Calu3 (cell line): ENCODE measurements at regions not wholly inside any gene's neighbourhood (a gene's known extent, or its start where the extent isn't known, plus 50 kb on each side); places are given as distances from the start of the nearest gene placed in this dataset.

Experiments
- BruUV-seq: library from RNA; stranded (reverse); fragments of 400-500 nt; replicated peaks from 2 replicates; lab custom pipeline; 2021; lab: Mats Ljungman, UMichigan
- CTCF ChIA-PET: fragments of 300-600 bp; sonication (Branson Sonifier 250); formaldehyde crosslinking; loops from one replicate; lab custom pipeline; 2022; ENCODE audit warnings: antibody characterized with exemption; lab: Charles Lee
- DNase-seq: peaks from one replicate; pipeline ENCODE4 v3.0.0; 2022
- H3K27ac Mint-ChIP-seq: one replicate; pipeline ENCODE4 v1.8.0; 2022; ENCODE audit warnings: mixed read lengths; ENCODE audit not compliant: unreplicated experiment
- H3K27me3 Mint-ChIP-seq: one replicate; pipeline ENCODE4 v1.8.0; 2022; ENCODE audit warnings: mixed read lengths; ENCODE audit not compliant: unreplicated experiment
- H3K36me3 Mint-ChIP-seq: one replicate; pipeline ENCODE4 v1.8.0; 2022; ENCODE audit warnings: mild to moderate bottlenecking, moderate library complexity, mixed read lengths; ENCODE audit not compliant: insufficient read depth, unreplicated experiment
- H3K4me1 Mint-ChIP-seq: one replicate; pipeline ENCODE4 v1.8.0; 2022; ENCODE audit warnings: mild to moderate bottlenecking, low read depth, mixed read lengths; ENCODE audit not compliant: unreplicated experiment
- H3K4me3 Mint-ChIP-seq: one replicate; pipeline ENCODE4 v1.8.0; 2022; ENCODE audit warnings: mild to moderate bottlenecking, low read depth, moderate library complexity, mixed read lengths; ENCODE audit not compliant: unreplicated experiment
- H3K9me3 Mint-ChIP-seq: one replicate; pipeline ENCODE4 v1.8.0; 2022; ENCODE audit warnings: low read depth, mixed read lengths; ENCODE audit not compliant: unreplicated experiment
- intact Hi-C: fragments of 100-400 bp; cut with micrococcal nuclease; formaldehyde crosslinking; loops from one replicate; pipeline ENCODE4 v1.10.0; 2022; ENCODE audit not compliant: unreplicated experiment
- TF ChIP-seq, protein P1 (sequence below): fragments of 200-600 bp; IDR thresholded peaks from one replicate; pipeline ENCODE4 v1.8.0; 2022; ENCODE audit warnings: antibody characterized with exemption; ENCODE audit not compliant: unreplicated experiment

DNA sequence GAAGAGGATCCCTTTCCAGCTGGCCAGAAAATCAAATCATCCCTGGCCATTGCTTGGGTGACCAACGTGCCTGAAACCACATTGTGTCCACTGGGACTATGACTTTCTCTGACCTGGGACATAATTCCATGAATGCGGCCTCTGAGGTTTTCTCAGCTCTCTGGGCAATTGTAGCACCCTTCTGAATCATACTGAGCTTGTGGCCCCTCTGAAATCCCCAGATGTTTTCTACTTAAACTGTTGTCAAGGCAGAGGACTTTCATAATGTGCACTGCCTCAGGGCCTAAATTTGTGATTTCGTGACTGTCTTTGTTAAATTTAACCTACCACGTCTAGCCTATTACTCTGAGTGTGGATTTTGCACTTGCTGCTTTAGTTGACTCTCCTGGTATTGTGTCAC lies 321.1 kb upstream of the PLET1 start:
- Mint-ChIP-seq H3K9me3 (no peaks in the 10 kb centered on the region), H3K4me3 (no peak overlapping the region), H3K4me1 (no peaks in the 10 kb centered on the region), H3K27me3 (no peaks in the 10 kb centered on the region), H3K27ac (no peak overlapping the region), H3K36me3 (no peaks in the 10 kb centered on the region)
- TF ChIP-seq, protein P1, sequence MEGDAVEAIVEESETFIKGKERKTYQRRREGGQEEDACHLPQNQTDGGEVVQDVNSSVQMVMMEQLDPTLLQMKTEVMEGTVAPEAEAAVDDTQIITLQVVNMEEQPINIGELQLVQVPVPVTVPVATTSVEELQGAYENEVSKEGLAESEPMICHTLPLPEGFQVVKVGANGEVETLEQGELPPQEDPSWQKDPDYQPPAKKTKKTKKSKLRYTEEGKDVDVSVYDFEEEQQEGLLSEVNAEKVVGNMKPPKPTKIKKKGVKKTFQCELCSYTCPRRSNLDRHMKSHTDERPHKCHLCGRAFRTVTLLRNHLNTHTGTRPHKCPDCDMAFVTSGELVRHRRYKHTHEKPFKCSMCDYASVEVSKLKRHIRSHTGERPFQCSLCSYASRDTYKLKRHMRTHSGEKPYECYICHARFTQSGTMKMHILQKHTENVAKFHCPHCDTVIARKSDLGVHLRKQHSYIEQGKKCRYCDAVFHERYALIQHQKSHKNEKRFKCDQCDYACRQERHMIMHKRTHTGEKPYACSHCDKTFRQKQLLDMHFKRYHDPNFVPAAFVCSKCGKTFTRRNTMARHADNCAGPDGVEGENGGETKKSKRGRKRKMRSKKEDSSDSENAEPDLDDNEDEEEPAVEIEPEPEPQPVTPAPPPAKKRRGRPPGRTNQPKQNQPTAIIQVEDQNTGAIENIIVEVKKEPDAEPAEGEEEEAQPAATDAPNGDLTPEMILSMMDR, result no peak
- BruUV-seq, result no TSS peak
- no peak for DNase-seq
- CTCF ChIA-PET, result no interaction called here
- intact Hi-C loops, result loop anchor here (10.0 kb wide), 1 partner anchor 287 kb away; no protein-coding TSS in a partner anchor

DNA sequence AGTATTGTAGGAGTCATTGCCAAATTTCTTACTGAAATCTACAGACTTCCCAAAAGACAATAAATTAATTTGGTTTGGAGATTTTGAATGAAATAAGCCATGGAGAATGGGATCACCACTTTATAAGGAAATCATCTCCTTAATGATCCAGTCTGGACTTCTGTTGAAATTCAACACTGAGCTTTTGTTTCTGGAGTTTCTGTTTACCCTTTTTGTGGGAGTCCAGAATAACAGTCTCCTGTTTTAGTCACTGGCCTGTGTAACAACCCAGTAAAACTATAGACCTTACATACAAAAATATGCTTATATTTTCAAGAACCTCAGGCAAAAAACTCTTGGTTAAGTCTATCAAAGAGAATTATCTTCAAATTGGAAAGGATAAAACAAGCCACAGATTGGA lies 321.7 kb upstream of the PLET1 start:
- H3K9me3 Mint-ChIP-seq, result no peaks in the 10 kb centered on the region
- CTCF ChIA-PET, result no interaction called here
- no peak overlapping the region for H3K4me3 Mint-ChIP-seq
- no TSS peak for BruUV-seq
- H3K27me3 Mint-ChIP-seq, result no peaks in the 10 kb centered on the region
- no peak overlapping the region for H3K27ac Mint-ChIP-seq
- intact Hi-C loops, result loop anchor here (10.0 kb wide), 1 partner anchor 288 kb away; no protein-coding TSS in a partner anchor
- no peaks in the 10 kb centered on the region for H3K36me3 Mint-ChIP-seq
- no peaks in the 10 kb centered on the region for H3K4me1 Mint-ChIP-seq
- TF ChIP-seq, protein P1, result no peak
- DNase-seq, result no peak

DNA sequence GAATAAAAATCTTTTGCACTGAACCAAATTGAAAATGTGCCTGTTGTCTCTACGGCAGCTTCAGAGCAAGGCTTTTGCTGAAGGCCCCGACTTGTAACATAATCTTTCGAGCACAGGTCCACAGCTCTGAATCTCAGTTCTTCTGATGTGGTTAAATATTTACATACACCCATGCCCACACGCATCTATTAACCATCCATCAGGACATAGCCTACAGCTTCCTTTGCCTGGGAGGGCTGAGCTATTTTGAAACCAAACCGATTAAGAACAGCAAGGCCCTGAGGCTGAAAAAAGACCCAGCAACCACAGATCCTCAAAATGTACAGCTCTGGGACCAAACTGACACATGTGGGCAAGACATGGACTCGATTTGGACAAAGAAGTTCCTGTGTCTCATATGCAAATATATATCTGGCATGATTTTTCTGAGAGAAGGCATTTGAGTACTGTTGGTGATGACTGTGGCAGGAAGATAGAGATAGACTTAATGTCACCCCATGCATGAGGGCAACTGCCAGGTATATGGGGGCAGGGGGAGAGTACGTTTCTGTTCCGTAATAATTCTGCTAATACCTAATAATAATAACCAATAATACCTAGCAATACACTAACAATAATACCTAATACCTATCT lies 322.7 kb upstream of the PLET1 start:
- CTCF ChIA-PET, result interaction anchor here (0.7 kb wide), 1 partner anchor 26 kb away, joined by 3 read pairs; no protein-coding TSS in a partner anchor
- H3K9me3 Mint-ChIP-seq, result no peaks in the 10 kb centered on the region
- H3K4me1 Mint-ChIP-seq, result no peaks in the 10 kb centered on the region
- no peak overlapping the region for H3K4me3 Mint-ChIP-seq
- TF ChIP-seq, protein P1, result no peak
- BruUV-seq, result no TSS peak
- H3K36me3 Mint-ChIP-seq, result no peaks in the 10 kb centered on the region
- H3K27ac Mint-ChIP-seq, result no peak overlapping the region
- no peaks in the 10 kb centered on the region for H3K27me3 Mint-ChIP-seq
- no peak for DNase-seq
- intact Hi-C loops, result loop anchor here (10.0 kb wide), 1 partner anchor 289 kb away; no protein-coding TSS in a partner anchor

DNA sequence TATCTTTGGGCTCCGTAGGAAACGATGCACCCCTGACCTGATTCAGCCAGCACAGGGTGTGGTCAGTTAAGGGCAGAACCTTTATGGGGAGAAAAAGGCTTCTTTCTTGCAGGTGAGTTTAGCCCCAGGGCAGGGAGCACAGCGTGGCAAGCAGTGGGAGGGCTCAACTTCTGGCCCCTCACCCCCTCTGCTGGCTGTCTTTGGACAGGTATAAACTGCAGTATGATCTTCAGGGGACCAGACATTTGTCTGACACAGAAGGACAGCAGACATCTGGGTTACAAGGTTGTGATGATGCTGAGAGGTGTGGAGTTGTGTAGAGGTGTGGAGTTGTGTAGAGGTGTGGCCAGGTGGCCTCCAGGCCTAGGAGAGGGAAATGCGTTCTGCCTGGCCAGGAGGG lies 324.0 kb upstream of the PLET1 start:
- DNase-seq, result peak; percentile 46
- BruUV-seq, result no TSS peak
- Mint-ChIP-seq H3K27ac (no peak overlapping the region), H3K9me3 (no peaks in the 10 kb centered on the region), H3K27me3 (no peaks in the 10 kb centered on the region), H3K4me1 (no peaks in the 10 kb centered on the region), H3K36me3 (no peaks in the 10 kb centered on the region), H3K4me3 (no peak overlapping the region)
- TF ChIP-seq, protein P1, result no peak
- CTCF ChIA-PET, result interaction anchor here (0.8 kb wide), 1 partner anchor 296 kb away, joined by 3 read pairs; no protein-coding TSS in a partner anchor
- intact Hi-C loops, result loop anchor here (2.0 to 10.0 kb wide), 3 partner anchors 198 to 366 kb away; no protein-coding TSS in a partner anchor
